ENCODE measurements at regions not wholly inside any gene's neighbourhood (a gene's known extent, or its start where the extent isn't known, plus 50 kb on each side); places are given as distances from the start of the nearest gene placed in this dataset.

GRCh38 chr11:91771961-91772360, 452.7 kb upstream of the FAT3 start:
- Histone ChIP-seq H3K9me1 (replicated peaks; ENCODE audit: control insufficient read depth, extremely low read depth, insufficient read depth, low read length) (no peaks in the 10 kb centered on the region), H3K4me1 (ENCODE audit: control insufficient read depth, extremely low read depth, insufficient read depth, low read length) (no peaks in the 10 kb centered on the region), H3K79me2 (ENCODE audit: control insufficient read depth, insufficient read depth, low read length) (no peaks in the 10 kb centered on the region), H3K4me2 (ENCODE audit: insufficient read depth, low read length) (no peak overlapping the region), H3K9ac (replicated peaks; ENCODE audit: extremely low read depth, insufficient read depth, low read length) (no peak overlapping the region), H2AFZ (ENCODE audit: low read depth, low read length) (no peak overlapping the region), H3K9me3 (replicated peaks; ENCODE audit: control insufficient read depth, insufficient read depth, low read length) (no peaks in the 10 kb centered on the region), H3K27me3 (ENCODE audit: control insufficient read depth in 2 of 2, insufficient read depth in 2 of 2, low read length in 2 of 2) (no peaks in the 10 kb centered on the region), H3K27ac (ENCODE audit: insufficient read depth, low read depth, low read length) (no peak overlapping the region), H3K4me3 (replicated peaks in 1 of 3; ENCODE audit: insufficient read depth in 1 of 3, low read depth in 1 of 3, low read length in 3 of 3) (no peak overlapping the region), H3K36me3 (ENCODE audit: control insufficient read depth in 2 of 2, extremely low read depth in 1 of 2, insufficient read depth in 2 of 2, low read length in 2 of 2) (no peaks in the 10 kb centered on the region), H4K20me1 (replicated peaks; ENCODE audit: control insufficient read depth, extremely low read depth, insufficient read depth, low read length) (no peaks in the 10 kb centered on the region)
- TF ChIP-seq CTCF (IDR thresholded peaks at IDR 0.05; ENCODE audit: extremely low read depth in 1 of 2, insufficient read depth in 1 of 2, low read depth in 1 of 2, low read length in 2 of 2) (no peak), MAX (IDR thresholded peaks at IDR 0.05; ENCODE audit: insufficient read depth, insufficient read length) (no peak)
- DNase-seq (ENCODE audit: low read depth, low spot score), result no peak
- FAIRE-seq, result no peak
- CTCF ChIA-PET, result no interaction called here
- no TSS peak for BruUV-seq (replicated peaks)
- POLR2A ChIA-PET, result no interaction called here
- intact Hi-C loops (cut with micrococcal nuclease) (loop anchor here (5.0 kb wide), 1 partner anchor 1295 kb away; no protein-coding TSS in a partner anchor), dilution Hi-C loops (cut with MboI; ENCODE audit: extremely low pct_ligation_motif_present, low sequenced_read_pairs) (no loop called here)

DNA sequence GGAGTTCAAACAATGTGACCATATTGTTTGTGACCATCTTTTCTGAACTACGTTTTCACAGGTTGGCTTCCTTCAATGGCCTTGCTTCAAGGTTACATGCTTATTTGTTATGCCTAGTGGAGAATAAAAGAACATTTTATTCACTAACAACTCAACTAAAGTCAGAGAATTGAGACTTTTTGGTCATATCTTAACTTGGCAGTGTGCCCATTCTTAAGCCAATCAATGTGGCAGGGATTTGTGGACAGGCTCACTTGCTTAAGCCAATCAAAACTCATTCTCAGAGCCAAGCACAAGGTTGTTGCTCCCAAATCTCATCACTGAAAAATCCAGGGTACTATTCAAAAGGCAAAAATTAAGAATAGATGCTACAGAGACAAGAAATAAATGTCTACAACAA, 455.8 kb upstream of the FAT3 start:
- intact Hi-C loops (cut with micrococcal nuclease) (no loop called here), dilution Hi-C loops (cut with MboI; ENCODE audit: extremely low pct_ligation_motif_present, low sequenced_read_pairs) (no loop called here)
- CTCF ChIA-PET, result no interaction called here
- Histone ChIP-seq H2AFZ (ENCODE audit: low read depth, low read length) (no peak overlapping the region), H3K4me1 (ENCODE audit: control insufficient read depth, extremely low read depth, insufficient read depth, low read length) (no peaks in the 10 kb centered on the region), H3K9me3 (replicated peaks; ENCODE audit: control insufficient read depth, insufficient read depth, low read length) (no peaks in the 10 kb centered on the region), H3K4me2 (ENCODE audit: insufficient read depth, low read length) (no peak overlapping the region), H3K27me3 (ENCODE audit: control insufficient read depth in 2 of 2, insufficient read depth in 2 of 2, low read length in 2 of 2) (no peaks in the 10 kb centered on the region), H3K36me3 (ENCODE audit: control insufficient read depth in 2 of 2, extremely low read depth in 1 of 2, insufficient read depth in 2 of 2, low read length in 2 of 2) (no peaks in the 10 kb centered on the region), H3K9me1 (replicated peaks; ENCODE audit: control insufficient read depth, extremely low read depth, insufficient read depth, low read length) (no peaks in the 10 kb centered on the region), H4K20me1 (replicated peaks; ENCODE audit: control insufficient read depth, extremely low read depth, insufficient read depth, low read length) (no peaks in the 10 kb centered on the region), H3K9ac (replicated peaks; ENCODE audit: extremely low read depth, insufficient read depth, low read length) (no peak overlapping the region), H3K4me3 (replicated peaks in 1 of 3; ENCODE audit: insufficient read depth in 1 of 3, low read depth in 1 of 3, low read length in 3 of 3) (no peak overlapping the region), H3K79me2 (ENCODE audit: control insufficient read depth, insufficient read depth, low read length) (no peaks in the 10 kb centered on the region), H3K27ac (ENCODE audit: insufficient read depth, low read depth, low read length) (no peak overlapping the region)
- FAIRE-seq, result no peak
- DNase-seq (ENCODE audit: low read depth, low spot score), result no peak
- BruUV-seq (replicated peaks), result no TSS peak
- TF ChIP-seq JUN (IDR thresholded peaks at IDR 0.05; ENCODE audit: borderline replicate concordance, insufficient read depth, insufficient read length, low read depth), result no peak
- no peak for TF ChIP-seq MYC (IDR thresholded peaks at IDR 0.05; ENCODE audit: low read depth, low read length)
- no peak for TF ChIP-seq POLR2AphosphoS5 (IDR thresholded peaks at IDR 0.05; ENCODE audit: insufficient read depth, low read depth, low read length)
- TF ChIP-seq CTCF (IDR thresholded peaks at IDR 0.05; ENCODE audit: extremely low read depth in 1 of 2, insufficient read depth in 1 of 2, low read depth in 1 of 2, low read length in 2 of 2), result no peak
- TF ChIP-seq MAX (IDR thresholded peaks at IDR 0.05; ENCODE audit: insufficient read depth, insufficient read length), result no peak
- no peak for TF ChIP-seq EZH2 (IDR thresholded peaks at IDR 0.05; ENCODE audit: borderline replicate concordance, low read depth, low read length, severe bottlenecking)
- TF ChIP-seq FOS (IDR thresholded peaks at IDR 0.05; ENCODE audit: borderline replicate concordance, insufficient read depth, low read length), result no peak
- TF ChIP-seq POLR2A (IDR thresholded peaks at IDR 0.05; ENCODE audit: low read depth, low read length), result no peak
- no peak for TF ChIP-seq GATA2 (IDR thresholded peaks at IDR 0.05; ENCODE audit: insufficient read depth, insufficient read length, low read depth, low read length)
- POLR2A ChIA-PET, result interaction anchor here (0.6 kb wide), 1 partner anchor 49 kb away, joined by 3 read pairs; no protein-coding TSS in a partner anchor

Measured in endothelial cell of umbilical vein (primary cell).